ENCODE measurements at regions not wholly inside any gene's neighbourhood (a gene's known extent, or its start where the extent isn't known, plus 50 kb on each side); places are given as distances from the start of the nearest gene placed in this dataset.
"Not testable (repeated sequence)": the region's sequence is repeated elsewhere in the genome, so short reads cannot be mapped to it uniquely, and the experiment has no call there.

- intact Hi-C loops (cut with micrococcal nuclease) = no loop called here
- POLR2A ChIA-PET = no interaction called here
- CTCF ChIA-PET = no interaction called here
- TF ChIP-seq CTCF (IDR thresholded peaks at IDR 0.05; ENCODE audit: unreplicated experiment) = no peak
- H3K4me3 Mint-ChIP-seq (ENCODE audit: unreplicated experiment) = no peak overlapping the region
- H3K27ac Mint-ChIP-seq (ENCODE audit: low read depth, unreplicated experiment) = no peak overlapping the region
- H3K4me1 Mint-ChIP-seq (ENCODE audit: insufficient read depth, unreplicated experiment) = no peaks in the 10 kb centered on the region
- no peaks in the 10 kb centered on the region for H3K9me3 Mint-ChIP-seq (ENCODE audit: unreplicated experiment)
- BruUV-seq (replicated peaks) = no TSS peak
- H3K36me3 Mint-ChIP-seq (ENCODE audit: insufficient read depth, unreplicated experiment) = no peaks in the 10 kb centered on the region
- no peaks in the 10 kb centered on the region for H3K27me3 Mint-ChIP-seq (ENCODE audit: insufficient read depth, unreplicated experiment)
- no peak for DNase-seq (ENCODE audit: unreplicated experiment)
Observed at GRCh38 chr6:15937602-15938001, 191.3 kb upstream of the MYLIP start.

GRCh38 chr6:15936503-15936902 is 192.4 kb upstream of the MYLIP start:
- no peaks in the 10 kb centered on the region for H3K27me3 Mint-ChIP-seq (ENCODE audit: insufficient read depth, unreplicated experiment)
- H3K36me3 Mint-ChIP-seq (ENCODE audit: insufficient read depth, unreplicated experiment) = no peaks in the 10 kb centered on the region
- intact Hi-C loops (cut with micrococcal nuclease) = no loop called here
- ChIA-PET POLR2A (no interaction called here), CTCF (no interaction called here)
- H3K9me3 Mint-ChIP-seq (ENCODE audit: unreplicated experiment) = no peaks in the 10 kb centered on the region
- no TSS peak for BruUV-seq (replicated peaks)
- no peak overlapping the region for H3K27ac Mint-ChIP-seq (ENCODE audit: low read depth, unreplicated experiment)
- H3K4me1 Mint-ChIP-seq (ENCODE audit: insufficient read depth, unreplicated experiment) = no peaks in the 10 kb centered on the region
- no peak overlapping the region for H3K4me3 Mint-ChIP-seq (ENCODE audit: unreplicated experiment)
- no peak for TF ChIP-seq CTCF (IDR thresholded peaks at IDR 0.05; ENCODE audit: unreplicated experiment)
- no peak for DNase-seq (ENCODE audit: unreplicated experiment)

- H3K27ac Mint-ChIP-seq (ENCODE audit: low read depth, unreplicated experiment) = no peak overlapping the region
- H3K4me3 Mint-ChIP-seq (ENCODE audit: unreplicated experiment) = no peak overlapping the region
- no peaks in the 10 kb centered on the region for H3K36me3 Mint-ChIP-seq (ENCODE audit: insufficient read depth, unreplicated experiment)
- no peak for TF ChIP-seq CTCF (IDR thresholded peaks at IDR 0.05; ENCODE audit: unreplicated experiment)
- POLR2A ChIA-PET = no interaction called here
- H3K4me1 Mint-ChIP-seq (ENCODE audit: insufficient read depth, unreplicated experiment) = no peaks in the 10 kb centered on the region
- H3K9me3 Mint-ChIP-seq (ENCODE audit: unreplicated experiment) = peaks cover 6% of the 10 kb centered on the region
- no TSS peak for BruUV-seq (replicated peaks)
- CTCF ChIA-PET = interaction anchor here (0.6 to 1.0 kb wide), 2 partner anchors 123 to 194 kb away, joined by 3 read pairs; no protein-coding TSS in a partner anchor
- intact Hi-C loops (cut with micrococcal nuclease) = no loop called here
- H3K27me3 Mint-ChIP-seq (ENCODE audit: insufficient read depth, unreplicated experiment) = no peaks in the 10 kb centered on the region
- no peak for DNase-seq (ENCODE audit: unreplicated experiment)
Observed at GRCh38 chr6:15935661-15936060, 193.2 kb upstream of the MYLIP start.

GRCh38 chr6:15931697-15932096 is 197.2 kb upstream of the MYLIP start:
- H3K36me3 Mint-ChIP-seq (ENCODE audit: insufficient read depth, unreplicated experiment); DNase-seq (ENCODE audit: unreplicated experiment); H3K4me1 Mint-ChIP-seq (ENCODE audit: insufficient read depth, unreplicated experiment); POLR2A ChIA-PET; H3K4me3 Mint-ChIP-seq (ENCODE audit: unreplicated experiment); BruUV-seq (replicated peaks); intact Hi-C loops (cut with micrococcal nuclease); CTCF ChIA-PET; H3K27me3 Mint-ChIP-seq (ENCODE audit: insufficient read depth, unreplicated experiment); H3K27ac Mint-ChIP-seq (ENCODE audit: low read depth, unreplicated experiment); H3K9me3 Mint-ChIP-seq (ENCODE audit: unreplicated experiment): not testable (repeated sequence)

DNA sequence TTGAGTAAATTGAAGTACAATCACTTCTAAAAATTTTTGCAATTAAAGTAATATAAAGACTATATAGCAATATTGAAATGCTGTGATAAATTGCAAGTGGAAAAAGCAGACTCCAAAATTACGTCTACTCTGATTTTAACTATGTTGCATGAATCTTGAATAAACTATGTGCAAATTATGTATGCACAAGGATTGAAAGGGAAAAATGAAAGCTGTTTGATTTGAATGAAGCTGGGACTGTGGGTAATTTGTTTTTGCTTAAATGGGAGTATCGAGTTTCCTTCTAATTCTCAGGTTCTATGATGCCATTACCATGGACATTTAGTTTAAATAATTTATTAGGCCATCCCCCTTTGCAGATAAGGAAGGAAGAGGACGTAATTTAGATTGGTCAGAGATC is 198.7 kb upstream of the MYLIP start:
- Mint-ChIP-seq H3K4me3 (ENCODE audit: unreplicated experiment) (no peak overlapping the region), H3K9me3 (ENCODE audit: unreplicated experiment) (peaks cover 6% of the 10 kb centered on the region), H3K36me3 (ENCODE audit: insufficient read depth, unreplicated experiment) (no peaks in the 10 kb centered on the region), H3K27me3 (ENCODE audit: insufficient read depth, unreplicated experiment) (no peaks in the 10 kb centered on the region), H3K27ac (ENCODE audit: low read depth, unreplicated experiment) (no peak overlapping the region), H3K4me1 (ENCODE audit: insufficient read depth, unreplicated experiment) (peaks cover 6% of the 10 kb centered on the region)
- POLR2A ChIA-PET = interaction anchor here (0.7 to 1.9 kb wide), 2 partner anchors 30 to 199 kb away, joined by 3 to 5 read pairs; partner anchors contain the start of gene MYLIP
- DNase-seq (ENCODE audit: unreplicated experiment) = no peak
- no TSS peak for BruUV-seq (replicated peaks)
- intact Hi-C loops (cut with micrococcal nuclease) = no loop called here
- CTCF ChIA-PET = interaction anchor here (0.8 kb wide), 1 partner anchor 198 kb away, joined by 3 read pairs; no protein-coding TSS in a partner anchor
- TF ChIP-seq CTCF (IDR thresholded peaks at IDR 0.05; ENCODE audit: unreplicated experiment) = no peak

Data from MCF 10A (cell line).